OCI-LY7 (cell line): ENCODE measurements at regions not wholly inside any gene's neighbourhood (a gene's known extent, or its start where the extent isn't known, plus 50 kb on each side); places are given as distances from the start of the nearest gene placed in this dataset.
"Not testable (repeated sequence)": the region's sequence is repeated elsewhere in the genome, so short reads cannot be mapped to it uniquely, and the experiment has no call there.

Experiments used
- BruUV-seq: library from RNA; stranded (reverse); fragments of 400-500 nt; replicated peaks from 2 replicates; lab custom pipeline; 2021; lab: Mats Ljungman, UMichigan
- CTCF ChIA-PET: fragments of 300-600 bp; sonication (Branson Sonifier 250); formaldehyde crosslinking; loops from one replicate; lab custom pipeline; 2022; ENCODE audit warnings: antibody characterized with exemption; ENCODE audit not compliant: unreplicated experiment; lab: Charles Lee
- POLR2A ChIA-PET: fragments of 300-600 bp; sonication (Branson Sonifier 250); formaldehyde crosslinking; loops from one replicate; lab custom pipeline; 2022; ENCODE audit warnings: antibody characterized with exemption; lab: Charles Lee
- DNase-seq: peaks from one replicate; pipeline ENCODE4 v3.0.0-alpha.2; 2015; ENCODE audit warnings: low spot score
- H2AFZ ChIP-seq: fragments of 200-600 bp; sonication (generic), shearing (Covaris generic); 2 replicates; pipeline ENCODE4 v1.6.1; 2014; ENCODE audit warnings: mild to moderate bottlenecking, antibody characterized with exemption, low read length, moderate library complexity
- H3K27ac ChIP-seq: fragments of 200-600 bp; sonication (generic); 2 replicates; pipeline ENCODE4 v1.5.1; 2014; ENCODE audit warnings: mixed run types, low read depth, mild to moderate bottlenecking, moderate library complexity, low read length, inconsistent platforms; ENCODE audit not compliant: poor library complexity, severe bottlenecking
- H3K36me3 ChIP-seq: fragments of 200-600 bp; sonication (generic); 2 replicates; pipeline ENCODE4 v1.6.1; 2014; ENCODE audit warnings: mild to moderate bottlenecking, antibody characterized with exemption, low read length, moderate library complexity, mixed read lengths; ENCODE audit not compliant: insufficient read depth
- H3K4me1 ChIP-seq: fragments of 200-600 bp; sonication (generic); 2 replicates; pipeline ENCODE4 v1.5.1; 2014; ENCODE audit warnings: mild to moderate bottlenecking, low read length; ENCODE audit not compliant: insufficient read depth, poor library complexity, severe bottlenecking
- H3K4me2 ChIP-seq: fragments of 200-600 bp; sonication (generic); 2 replicates; pipeline ENCODE4 v1.6.1; 2014; ENCODE audit warnings: mild to moderate bottlenecking, low read length
- H3K4me3 ChIP-seq: fragments of 200-600 bp; sonication (generic); 2 replicates; pipeline ENCODE4 v1.5.1; 2014; ENCODE audit warnings: mild to moderate bottlenecking, low read depth, low read length; ENCODE audit not compliant: poor library complexity, severe bottlenecking
- H3K79me2 ChIP-seq: fragments of 200-600 bp; sonication (generic); 2 replicates; pipeline ENCODE4 v1.6.1; 2016; ENCODE audit warnings: low read depth, mild to moderate bottlenecking, low read length, moderate library complexity, mixed read lengths; ENCODE audit not compliant: insufficient read depth
- H3K9me2 ChIP-seq: fragments of 200-600 bp; sonication (generic); 2 replicates; pipeline ENCODE4 v1.6.1; 2016; ENCODE audit warnings: mild to moderate bottlenecking, low read length, mixed read lengths; ENCODE audit not compliant: insufficient read depth
- H3K9me3 ChIP-seq: fragments of 200-600 bp; sonication (generic); 2 replicates; pipeline ENCODE4 v1.6.1; 2014; ENCODE audit warnings: mild to moderate bottlenecking, mixed run types, low read length, mixed read lengths
- H4K20me1 ChIP-seq: fragments of 200-600 bp; sonication (generic); 2 replicates; pipeline ENCODE4 v1.6.1; 2014; ENCODE audit warnings: mild to moderate bottlenecking, antibody characterized with exemption, low read length, moderate library complexity, mixed read lengths; ENCODE audit not compliant: insufficient read depth
- CTCF ChIP-seq: fragments of 200-600 bp; sonication (generic); conservative IDR thresholded peaks from 2 replicates; pipeline ENCODE4 v1.5.1; 2014; ENCODE audit warnings: mild to moderate bottlenecking, antibody characterized with exemption, low read length, moderate library complexity, mixed read lengths
- EZH2phosphoT487 ChIP-seq: fragments of 200-600 bp; sonication (generic); IDR thresholded peaks from 2 replicates; pipeline ENCODE4 v1.6.1; 2018; ENCODE audit warnings: low read depth, borderline replicate concordance, mild to moderate bottlenecking, mixed run types, antibody characterized with exemption, low read length, moderate library complexity, mixed read lengths
- intact Hi-C: fragments of 100-400 bp; cut with micrococcal nuclease; formaldehyde crosslinking; loops from one replicate; pipeline ENCODE4 v1.10.0; 2022; ENCODE audit not compliant: unreplicated experiment

DNA sequence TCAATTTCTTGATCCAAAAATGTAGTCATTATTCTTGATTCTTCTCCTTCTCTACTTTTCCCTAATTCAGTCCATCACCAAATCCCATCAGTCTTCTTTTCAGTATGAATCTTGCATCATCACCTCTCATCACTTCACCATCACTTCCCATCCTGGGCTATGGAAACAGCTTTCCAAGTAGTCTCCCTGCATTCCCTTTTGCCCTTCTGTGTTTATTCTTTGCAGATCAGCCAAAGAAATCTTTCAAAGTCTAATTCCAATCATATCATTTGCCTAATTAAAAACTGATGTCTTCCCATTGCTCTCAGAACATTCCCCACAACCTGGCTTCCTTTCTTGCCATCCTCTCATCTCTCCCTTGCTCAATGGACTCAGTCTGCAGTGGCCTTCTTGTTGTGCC lies 201.7 kb upstream of the ADAMTS3 start:
- H3K36me3 ChIP-seq, result no peaks in the 10 kb centered on the region
- CTCF ChIA-PET, result no interaction called here
- no peaks in the 10 kb centered on the region for H3K79me2 ChIP-seq
- H2AFZ ChIP-seq, result no peak overlapping the region
- POLR2A ChIA-PET, result interaction anchor here (0.9 kb wide), 1 partner anchor 116 kb away, joined by 3 read pairs; no protein-coding TSS in a partner anchor
- H4K20me1 ChIP-seq, result no peaks in the 10 kb centered on the region
- intact Hi-C loops, result no loop called here
- no peak overlapping the region for H3K4me3 ChIP-seq
- no peak for DNase-seq
- H3K4me1 ChIP-seq, result no peaks in the 10 kb centered on the region
- no peak overlapping the region for H3K27ac ChIP-seq
- BruUV-seq, result no TSS peak
- H3K4me2 ChIP-seq, result no peak overlapping the region
- no peaks in the 10 kb centered on the region for H3K9me2 ChIP-seq
- no peaks in the 10 kb centered on the region for H3K9me3 ChIP-seq
- TF ChIP-seq EZH2phosphoT487, result no peak

DNA sequence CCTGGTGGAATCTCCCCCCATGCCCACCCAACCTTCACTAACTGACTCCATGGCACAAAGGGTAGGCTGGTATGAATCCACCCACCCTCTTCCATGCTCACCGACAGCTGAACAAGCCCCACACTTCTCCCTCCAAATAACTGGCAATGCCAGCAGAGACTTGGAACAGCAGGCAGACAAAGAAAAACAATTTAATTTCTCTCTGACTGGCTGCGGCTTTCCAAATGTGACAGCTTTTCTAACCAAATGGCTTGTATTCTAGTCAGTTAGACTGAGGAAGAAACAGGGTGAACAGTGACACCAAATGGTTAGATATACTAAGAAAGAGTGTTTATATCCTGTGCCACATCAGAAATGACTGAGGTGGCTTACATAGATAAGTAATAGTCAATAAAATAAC lies 199.3 kb upstream of the ADAMTS3 start:
- BruUV-seq, result no TSS peak
- no peaks in the 10 kb centered on the region for H3K4me1 ChIP-seq
- H3K4me2 ChIP-seq, result no peak overlapping the region
- no peak overlapping the region for H2AFZ ChIP-seq
- no peaks in the 10 kb centered on the region for H4K20me1 ChIP-seq
- DNase-seq, result no peak
- TF ChIP-seq CTCF (no peak), EZH2phosphoT487 (no peak)
- H3K4me3 ChIP-seq, result no peak overlapping the region
- intact Hi-C loops, result no loop called here
- CTCF ChIA-PET, result no interaction called here
- H3K9me3 ChIP-seq, result no peaks in the 10 kb centered on the region
- no peaks in the 10 kb centered on the region for H3K9me2 ChIP-seq
- POLR2A ChIA-PET, result no interaction called here
- H3K36me3 ChIP-seq, result no peaks in the 10 kb centered on the region
- no peaks in the 10 kb centered on the region for H3K79me2 ChIP-seq
- no peak overlapping the region for H3K27ac ChIP-seq

- H3K4me3 ChIP-seq, result no peak overlapping the region
- H2AFZ ChIP-seq, result no peak overlapping the region
- no peaks in the 10 kb centered on the region for H3K9me2 ChIP-seq
- no peaks in the 10 kb centered on the region for H3K36me3 ChIP-seq
- H3K4me1 ChIP-seq, result no peaks in the 10 kb centered on the region
- intact Hi-C loops, result no loop called here
- TF ChIP-seq EZH2phosphoT487 (no peak), CTCF (no peak)
- no peak overlapping the region for H3K4me2 ChIP-seq
- no peaks in the 10 kb centered on the region for H3K79me2 ChIP-seq
- H3K9me3 ChIP-seq, result no peaks in the 10 kb centered on the region
- H4K20me1 ChIP-seq, result no peaks in the 10 kb centered on the region
- no peak overlapping the region for H3K27ac ChIP-seq
- BruUV-seq, result no TSS peak
- ChIA-PET CTCF (no interaction called here), POLR2A (interaction anchor here (0.7 to 1.0 kb wide), 2 partner anchors 19 to 1336 kb away, joined by 3 to 4 read pairs; no protein-coding TSS in a partner anchor)
- no peak for DNase-seq
These were observed 198.7 kb upstream of the ADAMTS3 start for GRCh38 chr4:72767618-72768302.

- H3K4me3 ChIP-seq, BruUV-seq, H3K9me3 ChIP-seq, CTCF ChIA-PET, H3K36me3 ChIP-seq, H3K27ac ChIP-seq, DNase-seq, H3K4me2 ChIP-seq, H4K20me1 ChIP-seq, H3K4me1 ChIP-seq, H3K9me2 ChIP-seq, H3K79me2 ChIP-seq, H2AFZ ChIP-seq, intact Hi-C loops: not testable (repeated sequence)
- POLR2A ChIA-PET, result interaction anchor here (0.6 to 0.7 kb wide), 3 partner anchors 18 to 769 kb away, joined by 3 to 4 read pairs (median 3); no protein-coding TSS in a partner anchor
These were observed 196.8 kb upstream of the ADAMTS3 start for GRCh38 chr4:72765788-72766187.
